Spleen (tissue), 7 donors: ENCODE measurements at regions not wholly inside any gene's neighbourhood (a gene's known extent, or its start where the extent isn't known, plus 50 kb on each side); places are given as distances from the start of the nearest gene placed in this dataset.

Experiments
- POLR2AphosphoS5 ChIP-seq, 3 donors: sonication (generic); formaldehyde crosslinking; IDR thresholded peaks; one replicate each; pipeline ENCODE4 v1.5.1; 2017; ENCODE audit warnings: antibody characterized with exemption in 3 of 3
- TF ChIP-seq, protein P1 (sequence below), 11 experiments: fragments of 200-600 bp in 7 of 11; fragments of 450-650 bp in 4 of 11; sonication (generic) in 4 of 11; IDR thresholded peaks in 8 of 11; conservative IDR thresholded peaks in 3 of 11; 1 replicate in 7 of 11; 2 replicates in 4 of 11; pipeline versions ENCODE4 v1.4.0 to v1.8.0; 2016 to 2021; ENCODE audit warnings: antibody characterized with exemption in 11 of 11, inconsistent platforms in 4 of 11, mild to moderate bottlenecking in 1 of 11
- donor health status: DM: no; HTN: no; CAD: no; lungs with moderate emphysema.
- donor health status: DM: no; HTN: no; CAD: no.
- donor health status: DM: no; HTN: no; CAD: no.

- TF ChIP-seq, protein P1, sequence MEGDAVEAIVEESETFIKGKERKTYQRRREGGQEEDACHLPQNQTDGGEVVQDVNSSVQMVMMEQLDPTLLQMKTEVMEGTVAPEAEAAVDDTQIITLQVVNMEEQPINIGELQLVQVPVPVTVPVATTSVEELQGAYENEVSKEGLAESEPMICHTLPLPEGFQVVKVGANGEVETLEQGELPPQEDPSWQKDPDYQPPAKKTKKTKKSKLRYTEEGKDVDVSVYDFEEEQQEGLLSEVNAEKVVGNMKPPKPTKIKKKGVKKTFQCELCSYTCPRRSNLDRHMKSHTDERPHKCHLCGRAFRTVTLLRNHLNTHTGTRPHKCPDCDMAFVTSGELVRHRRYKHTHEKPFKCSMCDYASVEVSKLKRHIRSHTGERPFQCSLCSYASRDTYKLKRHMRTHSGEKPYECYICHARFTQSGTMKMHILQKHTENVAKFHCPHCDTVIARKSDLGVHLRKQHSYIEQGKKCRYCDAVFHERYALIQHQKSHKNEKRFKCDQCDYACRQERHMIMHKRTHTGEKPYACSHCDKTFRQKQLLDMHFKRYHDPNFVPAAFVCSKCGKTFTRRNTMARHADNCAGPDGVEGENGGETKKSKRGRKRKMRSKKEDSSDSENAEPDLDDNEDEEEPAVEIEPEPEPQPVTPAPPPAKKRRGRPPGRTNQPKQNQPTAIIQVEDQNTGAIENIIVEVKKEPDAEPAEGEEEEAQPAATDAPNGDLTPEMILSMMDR (IDR thresholded peaks at IDR 0.05 in 8 of 11, conservative IDR thresholded peaks at IDR 0.05 in 3 of 11), result no peak
- no peak for TF ChIP-seq POLR2AphosphoS5 (IDR thresholded peaks at IDR 0.05)
Measured at GRCh38 chr19:30625947-30626625, 253.9 kb downstream of the ZNF536 start.
